Thyroid gland (tissue), 4 donors: ENCODE measurements at regions not wholly inside any gene's neighbourhood (a gene's known extent, or its start where the extent isn't known, plus 50 kb on each side); places are given as distances from the start of the nearest gene placed in this dataset.
"Not testable (repeated sequence)": the region's sequence is repeated elsewhere in the genome, so short reads cannot be mapped to it uniquely, and the experiment has no call there.

Source experiments
- DNase-seq, 2 donors: peaks; one replicate each; pipeline ENCODE4 v3.0.0-alpha.2; 2019
- H3K27ac ChIP-seq, 3 donors: fragments of 200-600 bp; sonication (generic); 1 replicate in 2 of 3; 2 replicates in 1 of 3; pipeline ENCODE4 v1.5.1; 2016 to 2019; ENCODE audit warnings: mild to moderate bottlenecking in 1 of 3, moderate library complexity in 1 of 3
- H3K27me3 ChIP-seq: fragments of 200-600 bp; sonication (generic); one replicate; pipeline ENCODE4 v1.5.1; 2019
- H3K36me3 ChIP-seq, 2 donors: fragments of 200-600 bp; sonication (generic); one replicate each; pipeline ENCODE4 v1.5.1; 2016 to 2019
- H3K4me1 ChIP-seq, 2 donors: fragments of 200-600 bp; sonication (generic); one replicate each; pipeline ENCODE4 v1.5.1; 2017 to 2019
- H3K4me3 ChIP-seq, 3 donors: fragments of 200-600 bp; sonication (generic); replicated peaks in 1 of 3; 1 replicate in 2 of 3; 2 replicates in 1 of 3; pipeline ENCODE4 v1.5.1; 2016; ENCODE audit warnings: mild to moderate bottlenecking in 1 of 3
- H3K9me3 ChIP-seq: fragments of 200-600 bp; sonication (generic); one replicate; pipeline ENCODE4 v1.5.1; 2017
- CTCF ChIP-seq, 6 experiments: fragments of 200-600 bp in 3 of 6; fragments of 450-650 bp in 3 of 6; sonication (generic) in 3 of 6; IDR thresholded peaks; one replicate each; pipeline ENCODE4 v1.5.1; 2016 to 2019; ENCODE audit warnings: antibody characterized with exemption in 6 of 6, mild to moderate bottlenecking in 2 of 6, inconsistent platforms in 1 of 6, moderate library complexity in 1 of 6
- POLR2A ChIP-seq, 2 donors: fragments of 450-650 bp; IDR thresholded peaks; one replicate each; pipeline ENCODE4 v1.6.1; 2017; ENCODE audit warnings: antibody characterized with exemption in 2 of 2, mild to moderate bottlenecking in 2 of 2, moderate library complexity in 1 of 2
- WGBS, 2 donors: methylation state at CpG; one replicate each; pipeline ENCODE4 v1.1.5; 2017; 5-methylcytosine and 5-hydroxymethylcytosine counted together
- intact Hi-C: fragments of 100-400 bp; cut with DNase I; formaldehyde crosslinking; loops from one replicate; pipeline ENCODE4 v1.15.1; 2023

- intact Hi-C loops, H3K36me3 ChIP-seq, H3K27me3 ChIP-seq, H3K9me3 ChIP-seq, H3K4me1 ChIP-seq: not testable (repeated sequence)
- Histone ChIP-seq H3K4me3 (peak overlapping the region in 2 of 3 donors; percentile 41 to 65), H3K27ac (peak overlapping the region; percentile 27 to 77 (median 73))
- peak; percentile 72 to 78 for DNase-seq
- 9 to 10% methylated on average over 29 to 31 of the region's 45 CpGs for WGBS, 2 donors
- TF ChIP-seq POLR2A (IDR thresholded peaks at IDR 0.05) = peak in 1 of 2 donors; percentile 77
These were observed 80.7 kb downstream of the PPIAL4G start for GRCh38 chr1:148402152-148403084.

DNA sequence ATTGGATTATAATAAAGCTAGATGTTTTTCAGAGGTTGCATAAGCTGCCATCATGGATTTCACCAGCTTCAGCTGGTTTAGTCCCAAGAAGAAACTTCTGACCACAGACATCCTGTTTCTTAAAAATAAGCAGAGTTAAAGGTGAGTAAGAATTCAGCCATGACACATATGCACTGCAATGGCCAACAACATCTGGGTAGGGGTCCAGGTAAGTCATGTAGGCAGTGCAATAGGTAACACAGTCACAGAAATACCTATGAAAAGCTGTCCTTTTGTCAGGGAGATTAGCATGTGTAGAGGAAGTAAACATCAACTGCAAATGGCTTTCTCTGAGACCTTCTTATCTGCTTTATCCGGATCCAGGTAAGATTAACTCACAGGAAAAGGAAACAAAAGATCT lies 85.6 kb downstream of the PPIAL4G start:
- H3K27ac ChIP-seq, intact Hi-C loops, H3K27me3 ChIP-seq, H3K9me3 ChIP-seq, H3K36me3 ChIP-seq, H3K4me1 ChIP-seq, DNase-seq, H3K4me3 ChIP-seq: not testable (repeated sequence)
- 62 to 74% methylated on average over 1 of the region's 1 CpG for WGBS, 2 donors

GRCh38 chr1:148392505-148392904 lies 90.6 kb downstream of the PPIAL4G start:
- intact Hi-C loops, DNase-seq: not testable (repeated sequence)
- WGBS, 2 donors = 90 to 96% methylated on average over 2 of the region's 2 CpGs

DNA sequence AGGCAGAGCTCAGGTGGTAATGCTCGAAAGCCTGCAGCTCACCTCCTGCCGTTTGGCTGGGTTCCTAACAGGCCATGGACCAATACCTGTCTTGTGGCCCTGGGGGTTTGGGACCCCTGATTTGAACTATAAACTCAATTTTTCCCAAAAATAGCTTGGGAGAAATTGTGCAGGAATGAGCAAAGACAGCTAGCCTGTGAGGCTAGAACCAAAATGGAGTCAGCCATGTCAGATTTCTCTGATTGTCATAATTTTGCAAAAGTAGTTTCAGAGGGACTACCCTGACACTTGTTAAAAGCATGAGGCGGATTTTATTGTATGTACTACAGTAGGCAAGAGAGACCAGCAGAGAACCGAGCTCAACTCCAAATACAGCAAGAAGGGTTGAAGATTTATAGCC lies 91.8 kb downstream of the PPIAL4G start:
- H3K4me3 ChIP-seq, H3K4me1 ChIP-seq, H3K36me3 ChIP-seq, intact Hi-C loops, H3K27me3 ChIP-seq, H3K9me3 ChIP-seq, H3K27ac ChIP-seq, DNase-seq: not testable (repeated sequence)
- 84 to 88% methylated on average over 4 of the region's 4 CpGs for WGBS, 2 donors

More at GRCh38 chr1:148392505-148392904, 90.6 kb downstream of the PPIAL4G start:
- not testable (repeated sequence) for H3K27ac ChIP-seq, H3K27me3 ChIP-seq, H3K9me3 ChIP-seq, H3K4me3 ChIP-seq, H3K4me1 ChIP-seq, H3K36me3 ChIP-seq

GRCh38 chr1:148389027-148389339 lies 94.1 kb downstream of the PPIAL4G start:
- WGBS, 2 donors = 32 to 33% methylated on average over 6 of the region's 6 CpGs
- peaks cover 0 to 9% of the 10 kb centered on the region in 2 donors for H3K4me1 ChIP-seq
- peak overlapping the region; percentile 60 to 89 (median 84) for H3K27ac ChIP-seq
- intact Hi-C loops = no loop called here
- no peaks in the 10 kb centered on the region for H3K36me3 ChIP-seq
- peak overlapping the region in 2 of 3 donors; percentile 37 to 47 for H3K4me3 ChIP-seq
- no peaks in the 10 kb centered on the region for H3K27me3 ChIP-seq
- TF ChIP-seq CTCF (IDR thresholded peaks at IDR 0.05) = no peak
- no peak for TF ChIP-seq POLR2A (IDR thresholded peaks at IDR 0.05)
- no peak for DNase-seq
- H3K9me3 ChIP-seq = no peaks in the 10 kb centered on the region

- Histone ChIP-seq H3K9me3 (no peaks in the 10 kb centered on the region), H3K4me3 (peak overlapping the region in 2 of 3 donors; percentile 37 to 47), H3K4me1 (peaks cover 0 to 9% of the 10 kb centered on the region in 2 donors), H3K27ac (peak overlapping the region; percentile 60 to 89 (median 84)), H3K36me3 (no peaks in the 10 kb centered on the region), H3K27me3 (no peaks in the 10 kb centered on the region)
- WGBS, 2 donors = 7 to 16% methylated on average over 29 to 30 of the region's 40 CpGs
- TF ChIP-seq POLR2A (IDR thresholded peaks at IDR 0.05) (peak in 1 of 2 donors; percentile 77), CTCF (IDR thresholded peaks at IDR 0.05) (no peak)
- peak; percentile 80 to 86 for DNase-seq
- intact Hi-C loops = no loop called here
These were observed 94.7 kb downstream of the PPIAL4G start for GRCh38 chr1:148388260-148389026.

DNA sequence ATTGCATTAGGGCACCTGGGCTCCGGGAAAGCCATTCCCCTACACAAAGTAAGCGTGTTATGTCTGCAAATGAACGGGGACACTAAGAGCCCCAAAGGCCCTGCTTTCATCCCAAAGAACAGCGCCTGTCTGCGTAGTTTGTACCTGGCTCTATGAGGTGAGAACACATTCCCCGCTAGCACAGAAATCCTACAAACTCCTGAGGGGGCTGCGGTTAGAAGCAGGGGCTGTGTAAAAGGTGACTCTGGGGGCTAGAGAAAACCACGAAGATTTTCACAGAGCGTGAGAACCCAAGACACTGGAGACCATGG lies 95.2 kb downstream of the PPIAL4G start:
- H3K27me3 ChIP-seq, H3K4me3 ChIP-seq, H3K4me1 ChIP-seq, intact Hi-C loops, H3K36me3 ChIP-seq, DNase-seq, H3K9me3 ChIP-seq: not testable (repeated sequence)
- H3K27ac ChIP-seq = peak overlapping the region in 1 of 3 donors; percentile 84
- 39 to 52% methylated on average over 9 of the region's 9 CpGs for WGBS, 2 donors

GRCh38 chr1:148387122-148387948 lies 95.8 kb downstream of the PPIAL4G start:
- H3K4me3 ChIP-seq, H3K27ac ChIP-seq, intact Hi-C loops, H3K4me1 ChIP-seq, DNase-seq, H3K36me3 ChIP-seq, H3K27me3 ChIP-seq, H3K9me3 ChIP-seq: not testable (repeated sequence)
- 70 to 71% methylated on average over 18 of the region's 18 CpGs for WGBS, 2 donors
